MG63 (cell line): ENCODE measurements at regions not wholly inside any gene's neighbourhood (a gene's known extent, or its start where the extent isn't known, plus 50 kb on each side); places are given as distances from the start of the nearest gene placed in this dataset.

Experiments used
- DNase-seq: peaks from one replicate; pipeline ENCODE4 v3.0.0-alpha.2; 2020
- H3K27me3 ChIP-seq: fragments of 250-450 bp; sonication (Bioruptor Pico); 2 replicates; pipeline ENCODE4 v1.5.1; 2020; ENCODE audit warnings: mild to moderate bottlenecking, moderate library complexity
- H3K36me3 ChIP-seq: fragments of 250-450 bp; sonication (Bioruptor Pico); 2 replicates; pipeline ENCODE4 v1.5.1; 2020; ENCODE audit warnings: mild to moderate bottlenecking, moderate library complexity
- H3K4me3 ChIP-seq: fragments of 250-450 bp; sonication (Bioruptor Pico); 2 replicates; pipeline ENCODE4 v1.5.1; 2020; ENCODE audit warnings: mild to moderate bottlenecking, moderate library complexity
- H3K9me3 ChIP-seq: fragments of 250-450 bp; sonication (Bioruptor Pico); 2 replicates; pipeline ENCODE4 v1.5.1; 2020; ENCODE audit warnings: mild to moderate bottlenecking, moderate library complexity

DNA sequence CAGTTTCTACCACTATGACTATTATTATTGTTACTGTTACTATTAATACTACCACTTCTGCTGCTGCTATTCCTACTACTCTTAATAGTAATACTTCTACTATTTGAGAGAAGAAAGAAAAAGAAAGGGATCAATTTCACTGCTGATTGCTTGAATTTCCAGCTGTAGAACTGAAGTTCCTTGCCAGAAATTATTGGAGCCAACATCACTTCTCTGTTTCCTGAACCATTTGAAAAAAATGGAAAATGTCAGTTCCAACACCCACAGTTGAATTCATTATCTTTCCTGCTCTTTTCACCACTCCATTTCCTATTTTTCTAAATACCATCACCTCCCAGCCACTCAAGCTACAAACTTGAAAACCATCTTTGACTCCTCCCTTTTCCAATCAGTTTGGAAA is 54.1 kb upstream of the PIK3C2G start:
- H3K27me3 ChIP-seq: no peaks in the 10 kb centered on the region
- H3K36me3 ChIP-seq: no peaks in the 10 kb centered on the region
- H3K4me3 ChIP-seq: no peak overlapping the region
- H3K9me3 ChIP-seq: 0 out of 2 replicates have a peak, but pooled peaks cover 2% of the 10 kb centered on the region
- no peak for DNase-seq

DNA sequence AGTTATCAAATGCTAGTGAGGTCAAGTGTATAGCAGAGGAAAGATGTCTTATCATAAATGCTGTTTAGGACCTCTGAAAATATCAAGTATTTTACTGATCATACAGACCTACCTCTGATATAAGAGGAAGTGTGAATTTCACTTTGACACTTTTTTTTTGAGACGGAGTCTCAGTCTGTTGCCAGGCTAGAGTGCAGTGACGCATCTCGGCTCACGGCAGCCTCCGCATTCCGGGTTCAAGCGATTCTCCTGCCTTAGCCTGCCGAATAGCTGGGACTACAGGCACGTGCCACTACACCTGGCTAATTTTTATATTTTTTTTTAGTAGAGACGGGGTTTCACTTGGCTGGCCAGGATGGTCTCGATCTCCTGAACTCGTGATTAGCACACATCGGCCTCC is 55.1 kb upstream of the PIK3C2G start:
- Histone ChIP-seq H3K4me3 (no peak overlapping the region), H3K9me3 (0 out of 2 replicates have a peak, but pooled peaks cover under 1% of the 10 kb centered on the region)
- DNase-seq: no peak

DNA sequence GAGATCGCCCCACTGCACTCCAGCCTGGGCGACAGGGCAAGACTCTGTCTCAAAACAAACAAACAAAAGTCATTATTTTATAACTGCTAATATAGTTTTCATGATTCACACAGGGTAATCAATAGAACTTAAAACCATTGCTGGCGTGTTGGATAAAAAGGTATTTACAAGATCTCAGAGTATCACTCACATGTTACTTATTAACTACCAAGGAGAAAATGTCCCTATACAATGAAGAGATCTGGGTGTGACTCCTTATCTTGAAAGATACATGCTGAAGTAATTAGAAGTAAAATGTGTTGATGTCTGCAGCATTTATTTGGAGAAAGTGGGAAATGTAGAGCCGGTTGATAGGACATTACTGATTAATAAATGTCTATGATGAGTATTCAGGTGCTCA is 57.3 kb upstream of the PIK3C2G start:
- H3K4me3 ChIP-seq: no peak overlapping the region
- DNase-seq: no peak

More for the DNA sequence above, 55.1 kb upstream of the PIK3C2G start:
- Histone ChIP-seq H3K27me3 (no peaks in the 10 kb centered on the region), H3K36me3 (no peaks in the 10 kb centered on the region)

DNA sequence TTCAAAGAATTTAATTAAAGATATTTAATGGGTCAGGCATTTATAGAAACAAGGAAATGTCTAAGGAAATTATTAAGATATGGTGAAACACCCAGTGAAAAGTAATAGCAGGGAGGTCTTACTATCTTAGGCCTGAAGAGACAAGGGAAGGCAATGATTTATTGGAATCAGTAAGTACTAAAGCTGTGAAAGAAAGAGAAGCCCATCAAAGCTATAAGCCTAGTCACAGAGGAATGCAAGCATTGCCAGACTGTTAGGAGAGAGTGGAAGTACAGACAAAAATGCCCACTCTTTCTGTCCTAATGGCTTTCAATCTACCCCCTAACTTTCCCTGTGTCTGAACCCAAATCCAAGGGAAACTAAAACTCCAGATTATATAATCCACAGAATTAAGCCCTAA is 69.2 kb upstream of the PIK3C2G start:
- Histone ChIP-seq H3K9me3 (no peaks in the 10 kb centered on the region), H3K4me3 (no peak overlapping the region), H3K27me3 (no peaks in the 10 kb centered on the region), H3K36me3 (no peaks in the 10 kb centered on the region)
- no peak for DNase-seq

More for the DNA sequence above, 57.3 kb upstream of the PIK3C2G start:
- Histone ChIP-seq H3K36me3 (no peaks in the 10 kb centered on the region), H3K27me3 (no peaks in the 10 kb centered on the region), H3K9me3 (no peaks in the 10 kb centered on the region)

DNA sequence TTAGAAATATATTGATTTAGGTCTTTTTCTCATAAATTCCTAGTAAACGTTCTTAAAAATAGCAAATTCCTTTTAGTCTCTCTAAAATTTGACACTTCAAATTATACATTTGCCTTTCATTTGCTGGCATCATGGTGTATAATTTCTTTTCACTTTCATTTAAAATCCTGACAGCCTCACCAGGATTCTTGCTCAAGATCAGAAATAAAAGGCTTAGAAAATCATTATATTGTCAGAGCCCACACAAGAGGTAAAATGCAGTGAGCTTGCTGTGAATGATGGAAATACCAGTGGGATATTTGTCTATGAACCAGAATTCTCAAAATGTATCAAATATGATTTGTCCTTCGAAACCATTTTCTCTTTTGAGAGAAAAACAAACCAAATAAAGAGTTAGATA is 78.2 kb upstream of the PIK3C2G start:
- DNase-seq: no peak
- Histone ChIP-seq H3K36me3 (no peaks in the 10 kb centered on the region), H3K27me3 (no peaks in the 10 kb centered on the region), H3K9me3 (no peaks in the 10 kb centered on the region), H3K4me3 (no peak overlapping the region)

DNA sequence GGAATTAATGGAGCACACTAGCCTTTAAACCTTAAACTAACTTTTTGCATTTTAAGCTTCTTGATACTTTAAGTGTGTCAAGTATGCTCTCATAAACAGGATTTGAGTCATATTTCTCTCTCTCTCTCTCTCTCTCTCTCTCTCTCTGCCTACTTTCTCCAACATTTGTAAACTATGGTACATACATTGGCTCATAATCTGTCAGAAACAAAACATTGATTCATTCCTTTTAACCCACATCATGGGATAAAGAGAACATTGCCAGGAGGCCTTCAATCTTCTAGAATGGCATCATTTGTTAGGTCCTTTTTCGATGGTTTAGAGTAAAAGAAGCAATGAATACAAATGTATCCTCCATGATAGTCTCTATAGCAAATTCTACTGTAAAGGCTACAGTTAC is 81.6 kb upstream of the RERGL start:
- Histone ChIP-seq H3K4me3 (no peak overlapping the region), H3K36me3 (no peaks in the 10 kb centered on the region), H3K9me3 (peaks cover 9% of the 10 kb centered on the region; the same call in 1 of the 2 replicates), H3K27me3 (no peaks in the 10 kb centered on the region)
- no peak for DNase-seq

DNA sequence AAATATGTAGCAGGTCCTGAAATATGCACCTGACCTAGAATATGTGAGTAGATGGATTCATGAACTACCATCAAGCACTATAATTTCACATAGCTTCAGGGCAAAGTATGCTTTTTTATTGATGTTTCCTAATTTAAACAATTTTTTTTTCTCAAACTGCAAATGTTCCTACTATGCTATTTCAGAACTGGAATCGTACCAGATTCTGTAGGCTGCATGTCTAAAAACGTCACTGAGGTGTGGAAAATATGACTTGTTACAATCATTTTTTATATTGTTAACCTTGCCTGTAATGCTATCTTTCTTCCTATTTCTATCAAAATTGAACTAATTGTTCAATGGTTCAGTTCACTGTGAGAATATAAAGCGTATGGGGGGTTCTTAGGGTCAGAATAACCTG is 78.0 kb upstream of the RERGL start:
- Histone ChIP-seq H3K9me3 (peaks cover 13% of the 10 kb centered on the region; the same call in 1 of the 2 replicates), H3K36me3 (no peaks in the 10 kb centered on the region), H3K4me3 (no peak overlapping the region), H3K27me3 (no peaks in the 10 kb centered on the region)
- DNase-seq: no peak

DNA sequence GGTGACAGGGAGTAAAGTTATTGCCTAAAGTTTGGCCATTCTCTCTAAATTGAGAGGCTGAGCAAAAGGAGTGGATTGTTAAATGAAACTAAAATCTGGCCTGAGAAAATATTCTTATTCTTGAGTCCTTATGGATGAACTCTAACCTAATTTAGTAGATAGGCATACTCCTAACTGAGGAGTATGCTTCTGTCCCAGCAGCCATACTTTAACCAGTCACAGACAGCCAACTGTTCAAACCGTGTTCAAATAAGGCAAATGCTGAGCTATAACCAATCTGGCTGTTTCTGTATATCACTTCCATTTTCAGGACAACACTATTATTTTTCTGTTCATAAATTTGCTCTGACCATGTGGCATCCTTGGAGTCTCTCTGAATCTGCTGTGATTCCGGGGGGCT is 75.9 kb upstream of the RERGL start:
- Histone ChIP-seq H3K27me3 (no peaks in the 10 kb centered on the region), H3K4me3 (peak overlapping the region; percentile 33), H3K9me3 (peaks cover 8% of the 10 kb centered on the region; the same call in 1 of the 2 replicates), H3K36me3 (no peaks in the 10 kb centered on the region)
- DNase-seq: no peak

DNA sequence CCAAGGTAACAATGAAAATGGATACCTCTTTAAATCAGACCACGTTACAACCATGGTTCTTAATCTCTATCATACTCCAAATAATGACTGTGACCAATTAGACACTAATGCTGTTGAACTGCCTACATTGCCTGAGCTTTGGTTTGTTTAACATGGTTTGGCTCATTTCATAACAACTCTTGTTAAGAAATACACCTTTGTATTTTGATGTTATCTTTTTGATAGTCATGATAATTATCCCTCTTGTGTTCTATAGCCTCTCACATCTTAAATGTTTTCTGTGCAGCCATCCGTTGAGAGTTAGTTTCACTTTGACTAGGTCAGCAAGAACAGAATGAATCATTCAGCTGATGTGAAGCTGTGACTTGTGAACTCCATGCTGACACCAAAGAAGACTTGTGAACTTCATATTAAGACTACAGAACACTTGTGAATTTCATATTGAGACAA is 75.5 kb upstream of the RERGL start:
- Histone ChIP-seq H3K4me3 (peak overlapping the region; percentile 33), H3K9me3 (peaks cover 8% of the 10 kb centered on the region; the same call in 1 of the 2 replicates), H3K27me3 (no peaks in the 10 kb centered on the region), H3K36me3 (no peaks in the 10 kb centered on the region)
- DNase-seq: no peak

DNA sequence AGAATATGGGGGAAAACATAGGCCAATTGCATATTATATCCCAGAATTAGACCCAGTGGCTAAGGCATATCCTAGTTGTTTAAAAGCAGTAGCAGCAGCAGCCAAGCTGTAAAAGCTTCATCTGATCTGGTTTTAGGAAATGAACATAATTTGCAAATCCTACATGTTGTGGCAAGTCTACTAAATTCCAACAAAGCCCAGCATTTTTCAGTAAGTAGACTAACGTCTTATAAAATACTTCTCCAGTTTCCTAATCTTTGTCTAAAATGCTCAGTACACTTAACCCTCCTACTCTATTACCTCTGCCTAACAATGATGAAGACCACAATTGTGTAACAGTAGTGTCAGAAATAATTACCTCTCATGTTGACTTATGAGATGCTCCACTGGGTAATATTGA is 70.9 kb upstream of the RERGL start:
- Histone ChIP-seq H3K4me3 (no peak overlapping the region), H3K27me3 (no peaks in the 10 kb centered on the region), H3K36me3 (no peaks in the 10 kb centered on the region), H3K9me3 (peaks cover 20% of the 10 kb centered on the region)
- DNase-seq: no peak

DNA sequence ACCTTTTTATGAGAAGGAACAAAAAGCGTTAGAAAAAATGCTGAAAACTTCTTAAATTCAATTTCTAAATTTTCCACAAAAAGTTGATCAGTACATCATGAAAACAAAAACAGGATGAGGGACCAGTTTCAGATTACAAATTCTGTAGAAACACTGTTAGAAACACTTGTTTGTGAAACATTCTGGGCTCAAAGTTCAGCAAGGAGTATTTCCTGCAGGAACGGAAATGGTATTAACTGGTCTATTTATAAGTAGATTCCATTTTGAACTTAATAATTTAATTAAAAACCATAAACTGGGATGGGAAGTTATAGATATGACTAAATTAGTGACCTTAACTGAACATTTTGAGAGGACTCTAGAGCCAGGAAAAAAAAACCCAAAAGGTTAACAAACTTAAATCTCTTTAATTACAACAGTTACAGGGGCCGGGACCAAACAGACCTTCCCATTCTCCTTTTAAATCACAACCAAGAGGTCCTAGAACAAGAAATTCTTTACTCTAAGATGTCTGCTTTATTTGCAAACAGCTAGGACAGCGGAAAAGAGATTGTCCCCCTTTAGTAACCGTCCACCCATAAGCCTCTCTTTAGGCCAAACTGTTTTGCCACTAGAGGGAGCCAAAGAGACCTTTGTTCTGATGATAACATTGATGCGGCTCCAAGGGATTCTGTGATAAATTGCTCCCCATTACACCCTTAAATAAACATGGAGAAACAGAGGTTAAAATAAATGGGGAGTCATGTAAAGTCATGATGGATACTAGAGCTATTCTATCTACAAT is 69.0 kb upstream of the RERGL start:
- no peak for DNase-seq
- no peaks in the 10 kb centered on the region for H3K36me3 ChIP-seq
- no peaks in the 10 kb centered on the region for H3K27me3 ChIP-seq
- no peak overlapping the region for H3K4me3 ChIP-seq
- peaks cover 13% of the 10 kb centered on the region for H3K9me3 ChIP-seq

DNA sequence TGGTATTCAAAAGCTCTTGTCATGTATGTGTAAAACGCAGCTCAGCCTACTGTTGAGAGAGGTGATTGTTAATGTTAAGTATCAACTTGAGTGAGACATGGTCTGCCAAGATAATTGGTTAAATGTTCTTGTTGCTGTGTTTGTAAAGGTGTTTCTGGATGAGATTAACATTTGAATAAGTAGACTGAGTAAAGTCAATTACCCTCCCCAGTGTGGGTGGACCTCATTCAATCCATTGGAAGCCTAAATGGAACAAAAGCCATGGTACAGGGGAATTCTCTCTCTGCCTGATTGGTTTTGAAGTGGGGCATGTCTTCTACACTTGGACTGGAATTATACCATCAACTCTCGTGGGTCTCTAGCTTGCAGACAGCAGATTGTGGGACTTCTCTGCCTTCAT is 63.8 kb upstream of the RERGL start:
- H3K27me3 ChIP-seq: no peaks in the 10 kb centered on the region
- DNase-seq: no peak
- H3K4me3 ChIP-seq: no peak overlapping the region
- H3K9me3 ChIP-seq: peaks cover 12% of the 10 kb centered on the region
- no peaks in the 10 kb centered on the region for H3K36me3 ChIP-seq

DNA sequence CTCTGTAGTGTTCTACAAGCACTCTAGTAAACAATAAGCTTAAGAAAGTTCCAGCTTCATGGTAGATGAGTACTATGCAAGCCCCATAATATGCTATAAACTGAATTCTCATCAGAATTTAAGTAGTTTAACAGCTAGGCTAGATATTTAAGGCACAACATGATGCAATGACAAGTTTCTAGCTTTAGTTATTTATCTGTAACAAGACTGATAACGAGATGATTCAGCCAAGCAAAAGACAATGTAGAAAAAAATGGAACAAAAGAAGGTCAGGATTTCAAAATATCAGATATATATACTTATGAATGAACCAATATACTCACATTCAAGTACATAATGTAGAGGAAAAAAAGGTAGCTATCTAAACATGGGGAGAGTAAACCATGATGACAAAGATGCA is 61.0 kb upstream of the RERGL start:
- no peaks in the 10 kb centered on the region for H3K27me3 ChIP-seq
- no peak for DNase-seq
- H3K4me3 ChIP-seq: no peak overlapping the region
- no peaks in the 10 kb centered on the region for H3K36me3 ChIP-seq
- H3K9me3 ChIP-seq: no peaks in the 10 kb centered on the region; the same call in 1 of the 2 replicates

DNA sequence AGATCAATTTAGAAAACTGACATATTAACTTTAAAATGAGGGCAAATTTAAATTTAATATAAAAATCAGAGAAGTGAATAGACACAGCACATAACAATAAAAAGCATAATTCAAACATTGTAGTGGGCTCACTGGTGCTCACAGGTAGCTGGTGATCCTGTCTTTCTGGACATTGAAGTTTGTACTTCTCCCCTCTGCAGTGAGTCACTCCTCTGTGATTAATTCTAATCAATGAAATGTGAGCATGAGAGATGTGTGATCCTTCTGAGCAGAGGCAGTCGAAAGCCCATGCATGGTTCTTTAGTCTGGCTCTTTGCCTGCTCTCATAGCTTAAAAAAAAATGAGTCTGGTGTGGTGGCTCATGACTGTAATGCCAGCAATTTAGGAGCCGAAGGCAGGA is 59.0 kb upstream of the RERGL start:
- no peaks in the 10 kb centered on the region for H3K27me3 ChIP-seq
- H3K9me3 ChIP-seq: no peaks in the 10 kb centered on the region
- DNase-seq: no peak
- H3K4me3 ChIP-seq: no peak overlapping the region
- no peaks in the 10 kb centered on the region for H3K36me3 ChIP-seq

DNA sequence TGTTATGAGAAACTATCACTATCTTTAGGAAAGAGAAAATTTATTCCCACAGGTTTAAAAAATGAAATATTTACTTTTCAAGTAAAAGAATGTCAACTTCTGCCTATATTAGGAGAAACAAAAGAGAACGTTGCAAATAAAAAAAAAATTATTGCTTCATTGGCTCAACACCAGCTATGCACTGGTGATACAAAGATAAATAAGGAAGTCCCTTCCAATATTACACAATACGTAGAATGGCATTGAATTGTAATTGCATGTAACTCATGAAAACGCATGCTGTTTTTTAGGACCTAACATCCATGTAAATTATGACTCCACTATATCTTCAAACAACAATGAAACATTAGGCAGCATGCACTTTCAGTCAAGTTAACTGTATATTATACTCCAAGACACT is 56.4 kb upstream of the RERGL start:
- DNase-seq: no peak
- Histone ChIP-seq H3K27me3 (no peaks in the 10 kb centered on the region), H3K9me3 (no peaks in the 10 kb centered on the region), H3K4me3 (no peak overlapping the region), H3K36me3 (no peaks in the 10 kb centered on the region)

DNA sequence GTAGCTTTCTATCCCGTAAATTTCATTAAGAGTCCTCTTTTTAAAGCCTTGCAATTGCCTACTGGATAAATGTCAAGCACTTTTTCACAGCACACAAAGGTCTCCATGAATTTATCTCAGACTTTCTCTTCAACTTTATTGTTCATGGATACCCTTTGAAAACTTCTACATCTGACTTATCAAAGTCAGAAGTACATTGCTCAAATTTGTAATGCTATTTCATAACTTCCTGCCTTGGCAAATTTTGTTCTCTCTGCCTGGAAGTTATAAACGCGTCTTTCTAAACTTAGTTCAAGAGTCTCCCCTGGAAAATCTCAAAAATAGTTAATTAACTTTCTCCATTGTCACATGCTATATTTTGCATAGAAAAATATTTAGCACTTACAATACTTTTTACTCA is 55.9 kb upstream of the RERGL start:
- no peaks in the 10 kb centered on the region for H3K36me3 ChIP-seq
- H3K27me3 ChIP-seq: no peaks in the 10 kb centered on the region
- no peaks in the 10 kb centered on the region for H3K9me3 ChIP-seq
- H3K4me3 ChIP-seq: no peak overlapping the region
- no peak for DNase-seq

DNA sequence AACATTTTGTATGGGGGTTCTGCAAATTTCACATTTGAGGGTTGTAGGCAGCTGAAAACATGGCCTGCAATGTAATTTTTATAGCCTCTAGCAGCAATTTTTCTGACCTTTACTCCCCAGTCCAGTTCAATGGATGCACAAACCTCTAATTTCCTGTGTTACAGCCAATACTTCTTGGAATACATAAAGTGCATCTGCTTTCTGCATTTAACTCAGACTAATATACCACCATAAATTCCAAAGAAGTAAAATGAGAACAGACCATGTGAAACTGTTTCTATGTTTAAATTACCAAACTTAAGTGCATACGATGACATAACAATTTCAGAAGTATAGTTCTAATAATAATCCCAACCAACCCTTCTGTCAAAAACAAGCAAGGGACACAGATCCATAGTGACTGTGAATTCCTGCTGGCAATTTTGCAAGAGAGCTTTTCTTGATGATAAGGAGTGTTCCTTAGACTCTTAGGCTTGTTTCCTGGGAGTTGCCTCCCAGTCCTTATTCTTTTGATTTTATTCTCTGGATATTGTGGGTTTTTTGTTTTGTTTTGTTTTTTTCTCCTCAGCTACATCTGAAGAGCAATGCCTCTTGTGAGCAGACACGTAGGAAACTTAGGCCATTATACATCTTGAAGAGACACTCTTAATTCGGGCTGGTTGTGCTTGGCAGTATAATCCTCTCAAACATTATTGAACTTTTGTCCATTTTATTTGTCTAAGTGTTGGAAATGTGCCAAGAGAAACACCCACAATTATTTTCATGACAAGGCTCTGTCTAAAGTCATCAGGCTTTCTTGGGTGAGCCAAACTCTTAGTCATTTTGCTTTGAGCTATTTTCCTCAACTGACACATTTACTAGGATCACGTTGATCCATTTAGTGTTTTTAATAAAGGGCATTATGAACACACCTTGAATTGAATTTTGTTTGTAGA is 51.3 kb upstream of the RERGL start:
- Histone ChIP-seq H3K4me3 (no peak overlapping the region), H3K27me3 (no peaks in the 10 kb centered on the region), H3K9me3 (no peaks in the 10 kb centered on the region), H3K36me3 (no peaks in the 10 kb centered on the region)
- no peak for DNase-seq
